ENCODE measurements at regions not wholly inside any gene's neighbourhood (a gene's known extent, or its start where the extent isn't known, plus 50 kb on each side); places are given as distances from the start of the nearest gene placed in this dataset.

DNA sequence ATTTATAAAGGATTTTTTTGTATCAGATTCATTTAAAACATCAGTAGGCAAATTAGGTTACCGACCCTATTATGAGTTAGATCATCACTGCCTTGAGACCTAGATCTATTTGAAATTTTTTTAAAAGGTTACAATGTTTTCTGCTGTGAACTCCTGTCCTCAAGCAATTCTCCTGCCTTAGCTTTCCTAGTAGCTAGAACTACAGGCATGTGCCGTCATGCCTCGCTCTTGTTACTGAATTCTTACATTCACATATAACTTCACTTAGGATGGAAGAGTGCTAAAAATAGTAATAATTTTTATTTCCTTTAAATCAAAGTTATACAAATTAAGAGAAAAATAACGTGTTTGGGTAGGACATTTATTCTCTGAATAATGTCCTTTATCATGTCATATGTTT lies 75.5 kb upstream of the MAOA start:
- no peak for TF ChIP-seq TAF1 (IDR thresholded peaks at IDR 0.05; ENCODE audit: borderline replicate concordance, insufficient read depth, low read length)
- TF ChIP-seq, protein P1, sequence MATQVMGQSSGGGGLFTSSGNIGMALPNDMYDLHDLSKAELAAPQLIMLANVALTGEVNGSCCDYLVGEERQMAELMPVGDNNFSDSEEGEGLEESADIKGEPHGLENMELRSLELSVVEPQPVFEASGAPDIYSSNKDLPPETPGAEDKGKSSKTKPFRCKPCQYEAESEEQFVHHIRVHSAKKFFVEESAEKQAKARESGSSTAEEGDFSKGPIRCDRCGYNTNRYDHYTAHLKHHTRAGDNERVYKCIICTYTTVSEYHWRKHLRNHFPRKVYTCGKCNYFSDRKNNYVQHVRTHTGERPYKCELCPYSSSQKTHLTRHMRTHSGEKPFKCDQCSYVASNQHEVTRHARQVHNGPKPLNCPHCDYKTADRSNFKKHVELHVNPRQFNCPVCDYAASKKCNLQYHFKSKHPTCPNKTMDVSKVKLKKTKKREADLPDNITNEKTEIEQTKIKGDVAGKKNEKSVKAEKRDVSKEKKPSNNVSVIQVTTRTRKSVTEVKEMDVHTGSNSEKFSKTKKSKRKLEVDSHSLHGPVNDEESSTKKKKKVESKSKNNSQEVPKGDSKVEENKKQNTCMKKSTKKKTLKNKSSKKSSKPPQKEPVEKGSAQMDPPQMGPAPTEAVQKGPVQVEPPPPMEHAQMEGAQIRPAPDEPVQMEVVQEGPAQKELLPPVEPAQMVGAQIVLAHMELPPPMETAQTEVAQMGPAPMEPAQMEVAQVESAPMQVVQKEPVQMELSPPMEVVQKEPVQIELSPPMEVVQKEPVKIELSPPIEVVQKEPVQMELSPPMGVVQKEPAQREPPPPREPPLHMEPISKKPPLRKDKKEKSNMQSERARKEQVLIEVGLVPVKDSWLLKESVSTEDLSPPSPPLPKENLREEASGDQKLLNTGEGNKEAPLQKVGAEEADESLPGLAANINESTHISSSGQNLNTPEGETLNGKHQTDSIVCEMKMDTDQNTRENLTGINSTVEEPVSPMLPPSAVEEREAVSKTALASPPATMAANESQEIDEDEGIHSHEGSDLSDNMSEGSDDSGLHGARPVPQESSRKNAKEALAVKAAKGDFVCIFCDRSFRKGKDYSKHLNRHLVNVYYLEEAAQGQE (IDR thresholded peaks at IDR 0.05; ENCODE audit: insufficient read depth in 1 of 2, low read depth in 2 of 2, low read length in 2 of 2), result no peak
